VCaP (cell line): ENCODE measurements at regions not wholly inside any gene's neighbourhood (a gene's known extent, or its start where the extent isn't known, plus 50 kb on each side); places are given as distances from the start of the nearest gene placed in this dataset.

Experiments
- H3K27ac ChIP-seq: fragments of 450-650 bp; 2 replicates; pipeline ENCODE4 v1.5.1; 2017
- CTCF ChIP-seq: fragments of 450-650 bp; conservative IDR thresholded peaks from 2 replicates; pipeline ENCODE4 v1.5.1; 2017; ENCODE audit warnings: mild to moderate bottlenecking, moderate library complexity

DNA sequence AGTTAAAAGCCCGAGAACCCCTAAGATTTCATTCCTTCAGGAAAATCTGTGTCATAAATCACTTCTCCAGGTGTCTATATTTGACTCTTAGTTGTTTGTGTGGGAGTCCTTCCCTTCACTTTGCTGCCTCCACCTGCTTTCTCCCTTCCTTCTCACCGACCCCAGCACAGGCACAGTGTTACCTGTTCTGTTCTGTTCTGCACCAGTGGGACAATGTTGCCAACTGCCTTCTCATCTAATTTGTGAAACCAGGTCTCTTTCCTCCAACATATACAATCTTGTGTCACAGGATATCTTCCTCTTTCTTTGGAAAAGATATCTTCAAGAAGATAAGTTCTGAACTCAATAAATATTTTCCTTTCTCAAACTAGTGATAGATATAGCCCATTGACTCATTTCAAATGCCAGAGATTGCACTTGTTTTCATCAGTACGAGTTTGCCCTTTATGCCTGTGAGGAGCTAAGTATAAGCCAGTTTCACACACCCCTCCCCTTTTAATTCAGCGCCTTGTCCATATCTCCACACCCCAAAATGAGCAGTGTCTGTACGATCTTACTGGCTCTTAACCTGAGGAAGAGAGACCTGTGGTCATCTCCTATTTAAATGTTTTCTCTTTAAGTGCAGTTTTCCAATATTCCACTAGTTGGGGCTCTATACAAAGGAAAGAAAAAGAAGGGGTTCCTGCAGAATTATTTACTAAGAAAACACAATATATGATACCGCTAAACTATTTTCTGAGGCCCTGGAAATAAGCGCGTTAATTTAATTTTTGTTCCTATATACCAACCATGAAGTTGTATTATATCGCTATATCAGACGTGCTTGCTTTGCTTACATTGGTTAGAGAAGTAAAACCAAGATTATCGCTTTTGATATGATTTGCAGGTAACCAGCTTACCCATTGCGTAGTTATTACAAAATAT is 81.6 kb upstream of the PREP start:
- H3K27ac ChIP-seq, result peak overlapping the region; percentile 46
- peak; percentile 95 for TF ChIP-seq CTCF

DNA sequence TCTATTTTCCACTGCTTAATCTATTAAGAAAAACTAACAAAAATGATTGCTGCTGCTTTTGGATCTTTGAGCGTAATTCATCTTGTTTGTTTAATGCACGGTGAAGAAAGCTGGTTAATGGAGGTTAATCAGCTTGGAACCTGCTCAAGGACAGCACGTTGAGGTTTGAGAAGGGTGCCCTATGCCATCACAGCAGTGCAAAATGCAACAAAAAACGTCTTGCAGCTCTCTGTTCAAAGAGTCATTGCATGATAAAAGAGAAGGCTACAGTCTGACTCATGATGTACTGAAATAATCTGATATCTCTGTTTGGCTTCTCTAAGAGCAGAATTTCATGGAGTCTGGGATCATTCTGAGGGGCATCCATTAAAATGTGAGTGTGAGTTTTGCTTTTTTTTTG is 80.6 kb upstream of the PREP start:
- H3K27ac ChIP-seq, result peak overlapping the region; percentile 46
- TF ChIP-seq CTCF, result no peak

- H3K27ac ChIP-seq, result no peak overlapping the region; the same call in 1 of the 2 replicates
- no peak for TF ChIP-seq CTCF
Observed at GRCh38 chr6:105482921-105483320, 80.0 kb upstream of the PREP start.

GRCh38 chr6:105482227-105482844 is 79.5 kb upstream of the PREP start:
- H3K27ac ChIP-seq, result no peak overlapping the region
- no peak for TF ChIP-seq CTCF

- no peak for TF ChIP-seq CTCF
- H3K27ac ChIP-seq, result no peak overlapping the region
Observed at GRCh38 chr6:105476978-105477377, 74.1 kb upstream of the PREP start.

GRCh38 chr6:105474234-105474633 is 71.4 kb upstream of the PREP start:
- TF ChIP-seq CTCF, result no peak
- no peak overlapping the region for H3K27ac ChIP-seq

DNA sequence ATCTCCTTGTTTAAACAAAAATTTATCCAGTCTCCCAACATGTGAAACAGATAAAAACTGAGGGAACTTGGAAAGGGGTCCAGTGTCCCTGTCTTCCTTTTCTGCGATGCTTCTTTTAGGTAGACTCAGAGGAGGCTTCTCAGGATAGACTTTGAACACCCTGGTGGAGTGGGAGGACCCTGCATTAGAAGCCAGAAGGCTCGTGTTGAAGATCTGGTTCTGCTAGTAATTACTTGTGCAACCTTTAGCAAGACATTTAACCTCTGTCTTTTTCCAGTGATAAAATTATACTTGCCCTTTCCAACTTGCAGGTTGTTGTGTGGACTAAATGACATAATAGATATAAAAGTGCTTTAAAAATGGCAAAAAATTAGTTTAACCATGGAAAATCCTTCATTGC is 67.1 kb upstream of the PREP start:
- H3K27ac ChIP-seq, result no peak overlapping the region
- no peak for TF ChIP-seq CTCF
